GM19468 (cell line): ENCODE measurements at regions not wholly inside any gene's neighbourhood (a gene's known extent, or its start where the extent isn't known, plus 50 kb on each side); places are given as distances from the start of the nearest gene placed in this dataset.
"Not testable (repeated sequence)": the region's sequence is repeated elsewhere in the genome, so short reads cannot be mapped to it uniquely, and the experiment has no call there.

Experiments
- ATAC-seq: cut with Tn5 transposase; IDR thresholded peaks from one replicate; pipeline ENCODE4 v1.9.1; 2021; ENCODE audit warnings: mild to moderate bottlenecking, moderate library complexity, moderate number of reproducible peaks; ENCODE audit not compliant: unreplicated experiment; ENCODE audit errors: extremely low read depth

DNA sequence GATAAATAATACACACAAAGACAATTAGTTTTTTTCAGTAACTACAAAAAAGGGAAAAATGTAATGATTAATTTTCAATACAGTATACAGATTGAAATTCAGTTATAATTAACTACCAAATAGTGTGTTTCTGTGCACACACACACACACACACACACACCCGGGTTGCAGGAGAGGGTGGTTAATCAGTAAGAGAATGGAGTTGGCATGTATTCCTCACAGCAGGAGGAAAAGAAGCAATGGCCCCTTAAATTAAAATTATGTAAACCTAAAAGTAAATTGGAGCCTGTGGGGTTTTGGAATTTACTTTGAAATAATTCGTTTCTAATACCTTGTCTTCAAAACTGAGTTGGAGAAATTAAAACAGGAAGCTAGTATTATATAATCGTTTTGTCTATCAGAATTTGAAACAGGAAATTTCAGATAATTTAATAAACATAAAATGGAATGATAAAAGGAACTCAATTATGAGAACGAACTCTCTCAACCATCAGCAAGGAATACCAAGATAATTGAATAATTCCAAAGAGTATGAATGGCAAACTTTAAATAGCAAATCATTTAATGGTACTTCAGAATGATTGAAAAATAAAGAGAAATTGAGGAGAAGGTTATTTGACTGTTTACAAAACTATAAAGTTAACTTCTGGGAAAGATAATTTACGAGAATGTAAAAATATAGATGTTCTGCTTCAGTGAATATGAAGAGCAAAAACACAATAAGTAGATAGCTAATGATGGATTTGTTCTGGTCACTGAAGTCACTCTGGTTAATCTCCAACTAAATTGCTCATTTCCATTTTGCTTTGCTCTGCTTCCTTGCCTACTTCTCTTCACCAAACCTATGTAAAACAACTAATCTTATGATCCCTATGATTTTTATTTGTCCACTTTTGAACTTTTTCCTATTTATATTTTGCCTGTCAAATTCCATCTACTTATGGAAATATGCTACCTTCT, 547.9 kb upstream of the ZP4 start:
- no peak for ATAC-seq

DNA sequence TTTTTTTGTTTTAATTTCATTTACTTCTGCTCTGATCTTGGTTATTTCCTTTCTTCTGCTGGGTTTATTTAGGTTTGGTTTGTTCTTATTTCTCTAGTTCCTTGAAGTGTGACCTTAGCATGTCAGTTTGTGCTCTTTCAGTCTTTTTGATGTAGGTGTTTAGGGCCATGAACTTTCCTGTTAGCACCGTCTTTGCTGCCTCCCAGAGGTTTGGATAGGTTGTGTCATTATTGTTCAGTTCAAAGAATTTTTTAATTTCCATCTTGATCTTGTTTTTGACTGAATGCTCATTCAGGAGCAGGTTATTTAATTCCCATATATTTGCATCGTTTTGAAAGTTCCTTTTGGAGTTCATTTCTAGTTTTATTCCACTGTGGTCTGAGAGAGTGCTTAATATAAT, 539.0 kb upstream of the ZP4 start:
- not testable (repeated sequence) for ATAC-seq

DNA sequence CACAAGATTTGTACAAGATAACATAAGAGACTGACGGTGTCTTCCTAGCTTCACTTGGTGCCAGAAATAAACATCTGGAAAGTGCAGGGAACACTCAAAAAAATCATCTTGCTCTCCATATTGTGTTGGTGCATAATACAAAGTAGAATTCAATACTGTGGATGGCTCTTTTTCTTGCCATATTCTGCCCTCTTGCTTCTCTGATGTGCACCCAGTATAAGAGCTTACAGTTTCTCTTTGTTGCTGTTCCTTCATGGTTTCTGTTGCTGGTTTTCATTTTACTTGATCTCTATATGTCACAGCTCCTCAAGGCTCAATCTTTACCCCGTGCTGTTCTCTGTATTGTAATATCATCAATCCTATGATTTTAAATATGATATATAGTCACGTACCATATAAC, 528.5 kb upstream of the ZP4 start:
- no peak for ATAC-seq

DNA sequence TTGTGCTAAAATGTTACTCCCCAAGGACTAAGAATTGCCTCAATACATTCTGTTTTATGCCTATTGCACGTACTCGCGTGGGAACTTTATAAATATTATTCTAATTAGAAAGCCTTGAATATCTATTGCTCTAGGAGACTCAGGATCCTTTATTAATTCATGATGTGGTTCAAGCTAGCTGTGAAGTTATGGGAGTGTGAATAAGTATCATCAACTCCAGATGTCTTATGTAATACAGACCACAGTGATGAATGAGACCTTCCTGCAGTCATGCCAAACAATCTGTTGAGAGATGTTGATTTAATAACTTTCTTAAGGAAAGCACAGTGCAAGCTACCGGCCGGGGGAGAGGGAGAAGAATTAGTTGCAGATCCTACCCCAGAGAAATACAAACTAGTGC, 519.2 kb upstream of the ZP4 start:
- no peak for ATAC-seq

DNA sequence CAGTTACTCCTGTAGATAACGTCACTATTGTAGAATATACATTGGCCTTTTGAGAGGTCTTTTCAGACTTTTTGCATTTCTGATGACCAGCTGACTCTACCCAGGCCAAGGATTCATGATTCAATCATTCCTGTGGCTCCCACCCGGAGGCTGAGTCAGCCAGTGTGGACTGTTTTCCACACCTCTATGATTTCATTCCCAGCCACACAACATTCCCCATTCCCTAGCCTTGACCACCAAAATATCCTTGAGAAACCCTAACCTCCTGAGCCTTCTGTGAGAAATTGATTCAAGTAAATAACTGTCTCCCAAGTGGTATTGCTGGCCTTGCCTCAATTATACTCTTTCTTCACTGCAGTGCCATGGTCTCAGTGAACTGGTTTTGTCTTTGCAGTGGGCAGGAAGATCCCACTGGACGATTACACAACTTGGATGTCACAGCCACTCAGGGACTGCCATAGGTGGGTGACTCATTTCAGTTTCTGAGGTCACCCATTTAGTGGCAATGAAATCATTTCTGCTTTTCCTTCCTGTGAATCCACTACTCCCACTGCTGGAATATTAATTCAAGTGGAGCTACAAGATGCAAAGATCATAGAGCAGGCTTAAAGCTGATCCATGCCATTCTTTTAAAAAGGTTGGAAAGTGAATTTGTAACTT, 518.6 kb upstream of the ZP4 start:
- no peak for ATAC-seq

DNA sequence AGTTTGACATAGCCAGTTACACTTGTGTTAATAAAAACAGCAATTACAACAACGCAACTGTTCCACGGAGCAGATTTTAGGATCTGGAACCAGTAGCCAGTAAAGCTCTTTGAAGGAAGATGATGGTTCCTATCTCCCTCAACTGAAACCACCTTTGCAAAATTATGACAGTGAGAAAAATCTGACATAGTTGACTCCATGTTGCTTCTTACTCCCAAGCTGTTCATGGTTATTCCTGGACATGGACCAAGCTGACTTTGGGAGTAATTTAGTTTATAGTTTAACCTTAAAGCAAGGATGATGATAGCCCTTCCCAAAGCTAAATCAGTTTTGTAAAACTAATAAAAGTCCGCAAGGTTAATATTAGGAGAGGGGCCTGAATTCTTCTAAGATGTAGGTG, 518.0 kb upstream of the ZP4 start:
- ATAC-seq: no peak

DNA sequence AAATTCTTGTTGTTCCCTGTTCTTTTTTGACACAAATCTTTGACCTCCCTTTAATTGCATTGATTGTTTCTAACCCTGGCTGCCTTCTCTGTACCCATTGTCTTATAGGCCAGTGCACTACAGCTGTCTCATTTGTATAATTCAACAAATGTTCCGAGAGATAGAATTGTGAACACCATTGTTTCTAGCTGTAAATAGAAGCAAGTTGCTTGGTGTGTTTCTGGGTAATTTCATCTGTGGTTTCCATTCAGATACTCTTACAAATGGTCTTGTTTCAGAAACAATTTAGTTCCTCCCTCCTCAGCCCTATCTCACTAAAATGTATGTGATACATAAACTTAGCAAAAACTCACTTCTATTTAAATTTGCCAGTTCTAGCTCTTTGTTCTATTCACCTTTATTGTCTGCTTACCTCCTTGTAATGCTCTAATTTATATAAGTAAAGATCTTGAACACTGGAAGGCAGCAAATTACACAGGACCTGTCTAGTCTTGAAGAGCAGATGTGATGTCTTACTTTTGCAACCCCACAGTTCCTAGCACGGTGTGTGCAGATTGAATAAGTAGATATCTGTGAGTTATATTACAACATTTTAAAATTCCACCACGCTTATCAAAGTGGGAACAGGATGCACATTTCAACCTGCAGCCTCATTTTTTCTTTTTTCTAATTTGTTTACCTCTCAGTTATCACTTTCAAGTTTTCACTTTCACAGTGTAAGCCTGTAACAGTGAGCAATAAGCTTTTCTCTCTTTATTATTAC, 515.6 kb upstream of the ZP4 start:
- ATAC-seq: no peak

DNA sequence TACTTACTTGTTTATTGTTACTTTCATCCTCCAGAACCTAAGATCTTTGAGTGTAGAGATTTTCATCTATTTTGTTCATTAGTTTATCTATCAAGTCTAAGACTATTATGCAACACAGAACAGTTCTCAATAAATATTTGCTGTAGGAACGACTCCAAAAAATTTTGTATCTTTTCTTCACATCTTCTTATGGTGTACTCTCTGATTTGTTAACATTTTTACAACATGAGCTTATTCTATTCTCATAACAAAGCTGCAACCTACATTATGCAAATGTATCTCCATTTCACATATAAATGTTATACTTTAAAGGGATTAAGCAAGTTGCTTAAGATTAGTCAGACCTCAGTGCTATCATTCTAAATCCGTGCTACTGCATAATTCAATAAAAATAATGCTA, 514.2 kb upstream of the ZP4 start:
- ATAC-seq: no peak

DNA sequence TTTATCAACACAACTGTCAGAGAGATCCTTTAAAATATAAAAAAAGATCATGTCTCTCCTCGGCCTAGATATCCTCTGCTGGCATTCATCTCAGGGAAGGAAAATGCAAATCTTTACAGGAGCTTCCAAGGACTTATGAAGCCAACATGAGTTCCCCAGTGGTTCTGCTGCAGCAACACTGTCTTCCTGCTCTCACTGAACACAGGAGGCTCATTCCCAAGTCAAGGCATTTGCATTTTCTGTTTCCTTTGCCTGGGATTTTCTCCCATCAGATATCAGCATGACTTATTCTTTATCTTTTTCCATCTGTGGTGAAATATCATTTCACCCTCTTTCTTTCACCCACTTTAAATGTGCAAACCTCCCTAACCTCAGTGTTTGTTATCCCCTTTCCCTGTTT, 513.8 kb upstream of the ZP4 start:
- no peak for ATAC-seq

DNA sequence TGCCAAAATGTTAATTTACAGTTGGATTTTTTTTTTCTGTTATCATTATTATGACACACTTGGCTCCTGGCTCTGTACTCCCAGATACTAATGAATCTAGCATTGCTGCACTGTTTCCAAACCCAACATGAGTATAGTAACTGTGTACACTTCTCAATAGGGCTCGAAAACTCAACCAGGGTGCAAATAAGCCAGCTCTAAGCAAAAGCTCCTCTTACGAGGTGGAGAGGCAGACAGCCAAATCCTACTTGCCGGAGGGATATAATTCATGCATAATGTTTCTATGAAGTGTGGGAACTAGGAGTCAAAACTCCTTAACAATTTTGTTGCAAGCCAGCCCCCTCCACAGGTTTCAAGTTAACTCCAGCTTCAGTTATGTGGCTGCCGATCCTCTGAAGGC, 510.4 kb upstream of the ZP4 start:
- ATAC-seq: no peak

DNA sequence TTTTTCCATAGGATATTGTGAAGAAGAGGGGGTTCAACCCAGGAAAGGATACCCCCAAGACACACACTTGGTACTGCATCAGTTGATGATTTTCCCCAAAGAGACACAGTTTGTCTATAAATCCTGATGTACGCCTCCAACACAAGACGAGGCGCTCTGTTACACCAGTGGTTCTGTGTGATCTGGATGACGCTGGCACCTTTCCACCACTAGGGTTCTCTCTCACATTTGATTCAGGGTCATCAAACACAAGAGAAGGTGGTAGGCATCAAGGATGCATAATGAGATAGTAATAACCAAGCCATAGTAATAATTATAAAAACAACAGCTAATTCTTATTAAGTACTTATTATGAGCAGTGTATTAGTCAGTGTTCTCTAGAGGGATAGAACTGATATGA, 508.8 kb upstream of the ZP4 start:
- no peak for ATAC-seq

DNA sequence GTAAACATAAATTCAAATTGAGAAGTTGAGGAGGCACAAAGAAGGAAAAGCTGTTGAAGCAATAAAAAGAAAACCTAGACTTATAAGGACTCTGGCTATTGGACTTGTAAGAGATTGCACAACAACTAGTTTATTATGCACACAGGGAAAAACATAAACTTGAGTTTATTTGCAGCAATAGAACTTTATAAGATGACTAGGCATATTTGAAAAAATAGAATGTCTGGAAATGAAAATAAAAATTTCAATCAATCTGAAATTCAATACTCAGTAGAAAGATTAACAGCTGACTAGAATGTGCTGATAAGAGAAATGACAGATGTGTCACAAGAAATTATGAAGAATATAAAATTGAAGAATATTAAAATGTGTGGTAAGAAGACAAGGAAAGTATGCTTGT, 505.4 kb upstream of the ZP4 start:
- ATAC-seq: no peak

DNA sequence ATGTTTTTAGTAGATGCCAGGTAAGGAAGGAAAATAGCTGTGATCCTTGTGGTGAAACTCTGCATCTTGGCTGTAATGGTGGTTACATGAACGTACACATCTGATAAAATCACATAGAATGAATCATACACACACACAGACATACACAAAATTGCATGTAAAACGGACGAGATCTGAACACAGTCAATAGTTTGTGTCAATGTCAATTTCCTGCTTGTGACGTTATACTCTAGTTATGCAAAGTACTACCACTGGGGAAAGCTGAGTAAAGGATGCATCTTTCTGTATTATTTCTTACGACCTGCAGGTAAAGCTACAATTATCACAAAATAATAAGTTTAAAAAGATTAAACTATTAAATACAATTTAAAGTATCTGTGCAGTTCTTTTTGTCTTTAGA, 493.7 kb upstream of the ZP4 start:
- no peak for ATAC-seq

DNA sequence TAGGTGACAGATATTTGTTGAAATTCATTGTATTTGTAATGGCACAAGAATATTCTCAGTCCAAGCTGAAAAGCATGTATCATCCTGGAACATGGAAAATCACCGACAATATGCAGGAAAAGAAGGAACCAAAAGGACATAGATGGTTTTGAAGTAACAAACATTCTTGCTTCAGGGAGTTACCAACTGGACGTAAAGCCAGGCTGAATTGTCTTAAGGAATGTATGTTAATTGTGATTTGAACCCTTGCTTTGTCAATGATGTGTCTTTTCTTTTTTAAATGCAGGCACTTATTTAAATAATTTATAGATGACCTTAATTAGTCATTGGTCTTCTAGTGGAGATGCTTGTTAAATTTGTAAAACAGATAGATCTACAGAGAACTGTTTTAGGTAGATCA, 489.4 kb upstream of the ZP4 start:
- no peak for ATAC-seq

DNA sequence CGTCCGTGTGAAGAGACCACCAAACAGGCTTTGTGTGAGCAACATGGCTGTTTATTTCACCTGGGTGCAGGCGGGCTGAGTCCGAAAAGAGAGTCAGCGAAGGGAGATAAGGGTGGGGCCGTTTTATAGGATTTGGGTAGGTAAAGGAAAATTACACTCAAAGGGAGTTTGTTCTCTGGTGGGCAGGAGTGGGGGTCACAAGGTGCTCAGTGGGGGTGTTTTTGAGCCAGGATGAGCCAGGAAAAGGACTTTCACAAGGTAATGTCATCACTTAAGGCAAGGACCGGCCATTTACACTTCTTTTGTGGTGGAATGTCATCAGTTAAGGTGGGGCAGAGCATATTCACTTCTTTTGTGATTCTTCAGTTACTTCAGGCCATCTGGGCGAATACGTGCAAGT, 488.7 kb upstream of the ZP4 start:
- ATAC-seq: not testable (repeated sequence)

DNA sequence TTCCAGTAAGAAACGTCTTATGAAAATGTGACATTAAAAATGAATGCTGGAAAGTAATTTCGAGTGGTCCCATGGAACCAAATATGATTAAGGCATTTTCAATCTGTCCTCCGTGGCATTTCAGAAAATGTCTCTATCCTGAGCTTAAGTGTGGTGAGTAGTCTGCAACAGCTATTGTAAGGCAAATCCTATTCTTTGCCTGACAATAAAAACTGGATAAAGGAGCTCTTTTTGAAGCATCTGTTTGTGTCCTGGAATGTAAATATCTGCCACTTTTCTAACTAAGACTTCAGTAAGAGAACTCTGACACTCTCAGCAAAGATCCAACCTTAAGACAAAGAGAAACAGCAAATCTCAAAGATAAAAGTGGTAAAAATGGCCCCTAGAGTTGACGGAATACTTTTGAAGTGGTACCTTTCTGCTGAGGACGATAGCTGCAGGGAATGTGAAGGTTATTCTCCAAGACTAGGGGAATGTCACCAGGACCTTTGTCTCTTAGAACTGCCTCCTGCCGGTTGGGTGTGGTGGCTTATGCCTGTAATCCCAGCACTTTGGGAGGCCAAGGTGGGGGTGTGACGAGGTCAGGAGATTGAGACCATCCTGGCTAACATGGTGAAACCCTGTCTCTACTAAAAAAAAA, 486.7 kb upstream of the ZP4 start:
- ATAC-seq: no peak

DNA sequence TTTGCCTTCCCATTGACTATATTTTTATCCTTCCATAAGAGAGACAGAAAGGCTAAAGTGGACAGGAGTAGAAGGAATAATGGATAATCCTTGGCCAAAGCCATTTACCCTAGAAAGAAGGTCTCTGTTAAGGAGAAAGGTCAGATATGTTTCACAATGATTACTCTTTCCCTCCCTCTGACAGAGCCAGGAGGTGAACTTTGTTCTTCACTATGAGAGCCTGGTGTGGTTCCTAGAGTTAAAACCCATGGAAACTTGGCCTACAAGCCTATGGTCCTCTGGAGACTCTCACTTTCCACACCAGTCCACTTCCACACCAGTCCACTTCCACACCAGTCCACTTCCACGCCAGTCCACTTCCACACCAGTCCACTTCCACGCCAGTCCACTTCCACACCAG, 479.9 kb upstream of the ZP4 start:
- ATAC-seq: no peak

DNA sequence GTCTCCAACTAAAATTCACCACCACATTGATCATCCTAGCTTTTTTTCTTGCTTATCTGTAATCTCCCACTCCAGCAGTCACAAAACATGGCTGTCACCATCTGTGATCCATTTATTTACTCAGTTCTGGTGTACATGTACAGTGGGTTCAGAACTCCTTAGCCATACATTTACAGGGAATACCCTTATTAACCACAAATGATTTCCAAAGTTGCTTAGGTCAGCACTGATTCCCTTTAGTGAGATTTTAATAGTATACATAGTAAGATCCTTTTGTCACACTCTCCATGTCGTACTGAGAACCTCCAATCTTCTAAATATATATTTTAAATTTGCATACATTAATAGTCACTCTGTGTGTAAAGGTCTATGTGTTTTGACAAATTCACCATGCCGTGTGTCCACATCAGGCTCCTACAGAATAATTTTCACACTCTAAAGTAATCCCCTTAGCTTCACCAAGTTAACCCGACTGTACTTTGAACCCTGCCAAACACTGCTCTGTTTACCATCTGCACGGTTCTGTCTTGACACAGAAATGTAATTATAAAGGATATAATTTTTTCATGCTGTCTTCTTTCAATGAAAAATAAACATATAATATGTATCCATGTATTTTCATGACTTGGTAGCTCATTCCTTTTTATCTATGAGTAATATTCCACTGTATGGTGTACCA, 473.6 kb upstream of the ZP4 start:
- ATAC-seq: no peak

DNA sequence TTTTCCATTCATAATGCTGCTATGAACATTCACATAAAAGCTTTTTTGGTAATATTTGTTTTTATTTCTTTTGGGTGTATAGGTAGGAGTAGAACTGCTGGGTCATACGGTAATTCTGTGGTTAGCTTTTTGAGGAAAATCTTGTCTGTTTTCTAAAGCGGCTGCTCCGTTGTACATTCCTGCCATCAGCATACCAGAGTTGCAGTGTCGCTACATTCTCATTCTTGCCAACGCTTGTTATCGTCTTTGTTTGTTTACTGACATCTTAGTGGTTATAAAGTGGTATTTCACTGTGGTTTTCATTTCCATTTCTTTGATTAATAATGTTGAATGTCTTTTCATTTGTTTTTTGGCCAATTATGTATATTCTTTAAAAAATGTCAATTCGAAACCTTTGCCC, 469.8 kb upstream of the ZP4 start:
- ATAC-seq: no peak

DNA sequence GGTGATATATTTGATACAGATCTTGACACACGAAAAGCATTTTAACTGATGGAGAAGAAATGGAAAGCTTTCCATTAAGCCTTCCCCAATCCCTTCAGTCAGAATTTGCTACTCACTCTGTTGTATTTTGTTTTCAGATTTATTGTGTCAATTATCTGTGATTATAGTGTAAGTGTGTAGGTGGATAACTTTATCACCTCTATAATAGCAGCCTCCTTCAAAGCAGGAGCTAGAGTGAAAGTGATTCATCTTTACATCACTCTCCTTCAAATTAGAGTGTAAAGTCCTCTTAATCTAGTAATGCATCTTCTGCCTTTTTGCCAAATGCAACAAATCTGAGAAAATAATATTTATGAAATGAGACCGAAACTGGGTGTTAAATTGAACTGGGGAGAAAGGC, 459.7 kb upstream of the ZP4 start:
- ATAC-seq: no peak
